ENCODE measurements at regions not wholly inside any gene's neighbourhood (a gene's known extent, or its start where the extent isn't known, plus 50 kb on each side); places are given as distances from the start of the nearest gene placed in this dataset.

- no peak for DNase-seq
These were observed 199.2 kb downstream of the LACC1 start for GRCh38 chr13:44078806-44079376.

GRCh38 chr13:44079413-44080205, 199.9 kb downstream of the LACC1 start:
- DNase-seq, result no peak

More at GRCh38 chr13:44078806-44079376, 199.2 kb downstream of the LACC1 start:
- in situ Hi-C loops (cut with MboI; ENCODE audit: low pct_unique_long_range_greater_than_20kb, low sequenced_read_pairs), result no loop called here

GRCh38 chr13:44084146-44084545, 204.4 kb downstream of the LACC1 start:
- DNase-seq, result no peak
- in situ Hi-C loops (cut with MboI; ENCODE audit: low pct_unique_long_range_greater_than_20kb, low sequenced_read_pairs), result no loop called here

More at GRCh38 chr13:44079413-44080205, 199.9 kb downstream of the LACC1 start:
- in situ Hi-C loops (cut with MboI; ENCODE audit: low pct_unique_long_range_greater_than_20kb, low sequenced_read_pairs), result no loop called here

GRCh38 chr13:44086389-44086788, 206.7 kb downstream of the LACC1 start:
- in situ Hi-C loops (cut with MboI; ENCODE audit: low pct_unique_long_range_greater_than_20kb, low sequenced_read_pairs), result no loop called here
- DNase-seq, result no peak

GRCh38 chr13:44088411-44088810, 208.7 kb downstream of the LACC1 start:
- in situ Hi-C loops (cut with MboI; ENCODE audit: low pct_unique_long_range_greater_than_20kb, low sequenced_read_pairs), result no loop called here
- DNase-seq, result no peak

GRCh38 chr13:44088991-44089413, 209.3 kb downstream of the LACC1 start:
- DNase-seq, result no peak
- in situ Hi-C loops (cut with MboI; ENCODE audit: low pct_unique_long_range_greater_than_20kb, low sequenced_read_pairs), result no loop called here

- in situ Hi-C loops (cut with MboI; ENCODE audit: low pct_unique_long_range_greater_than_20kb, low sequenced_read_pairs), result no loop called here
- no peak for DNase-seq
These were observed 209.7 kb downstream of the LACC1 start for GRCh38 chr13:44089452-44089851.

GRCh38 chr13:44092078-44092970, 212.6 kb downstream of the LACC1 start:
- DNase-seq, result no peak
- in situ Hi-C loops (cut with MboI; ENCODE audit: low pct_unique_long_range_greater_than_20kb, low sequenced_read_pairs), result no loop called here

GRCh38 chr13:44093607-44094564, 214.2 kb downstream of the LACC1 start:
- in situ Hi-C loops (cut with MboI; ENCODE audit: low pct_unique_long_range_greater_than_20kb, low sequenced_read_pairs), result no loop called here
- no peak for DNase-seq

GRCh38 chr13:44096901-44097300, 217.2 kb downstream of the LACC1 start:
- in situ Hi-C loops (cut with MboI; ENCODE audit: low pct_unique_long_range_greater_than_20kb, low sequenced_read_pairs), result no loop called here
- peak; percentile 65 for DNase-seq

- DNase-seq, result no peak
- in situ Hi-C loops (cut with MboI; ENCODE audit: low pct_unique_long_range_greater_than_20kb, low sequenced_read_pairs), result no loop called here
These were observed 218.9 kb downstream of the LACC1 start for GRCh38 chr13:44098559-44098958.

- in situ Hi-C loops (cut with MboI; ENCODE audit: low pct_unique_long_range_greater_than_20kb, low sequenced_read_pairs), result no loop called here
- no peak for DNase-seq
These were observed 221.8 kb downstream of the LACC1 start for GRCh38 chr13:44101347-44102083.

GRCh38 chr13:44103429-44104196, 223.9 kb downstream of the LACC1 start:
- in situ Hi-C loops (cut with MboI; ENCODE audit: low pct_unique_long_range_greater_than_20kb, low sequenced_read_pairs), result no loop called here
- DNase-seq, result no peak

GRCh38 chr13:44104197-44104490, 224.4 kb downstream of the LACC1 start:
- in situ Hi-C loops (cut with MboI; ENCODE audit: low pct_unique_long_range_greater_than_20kb, low sequenced_read_pairs), result no loop called here
- no peak for DNase-seq

GRCh38 chr13:44104969-44105368, 225.3 kb downstream of the LACC1 start:
- DNase-seq, result no peak
- in situ Hi-C loops (cut with MboI; ENCODE audit: low pct_unique_long_range_greater_than_20kb, low sequenced_read_pairs), result no loop called here

- DNase-seq, result no peak
- in situ Hi-C loops (cut with MboI; ENCODE audit: low pct_unique_long_range_greater_than_20kb, low sequenced_read_pairs), result no loop called here
These were observed 226.8 kb downstream of the LACC1 start for GRCh38 chr13:44106266-44107152.

Measured in KBM-7 (cell line).